Esophagus muscularis mucosa (tissue), 4 donors: ENCODE measurements at regions not wholly inside any gene's neighbourhood (a gene's known extent, or its start where the extent isn't known, plus 50 kb on each side); places are given as distances from the start of the nearest gene placed in this dataset.

Experiments used
- DNase-seq: peaks from one replicate; pipeline ENCODE4 v3.0.0-alpha.2; 2017; ENCODE audit errors: extremely low spot score
- H3K27ac ChIP-seq, 4 donors: fragments of 200-600 bp; sonication (generic); replicated peaks in 1 of 4; 1 replicate in 3 of 4; 2 replicates in 1 of 4; pipeline ENCODE4 v1.5.1; 2016 to 2019; ENCODE audit warnings: mild to moderate bottlenecking in 1 of 4
- H3K27me3 ChIP-seq, 4 donors: fragments of 200-600 bp; sonication (generic); one replicate each; pipeline versions ENCODE4 v1.5.1 to v1.6.0; 2016 to 2019
- H3K36me3 ChIP-seq, 4 donors: fragments of 200-600 bp; sonication (generic); one replicate each; pipeline ENCODE4 v1.5.1; 2016 to 2019
- H3K4me1 ChIP-seq, 4 donors: fragments of 200-600 bp; sonication (generic); one replicate each; pipeline ENCODE4 v1.5.1; 2016 to 2019
- H3K4me3 ChIP-seq, 4 donors: fragments of 200-600 bp; sonication (generic); 1 replicate in 2 of 4; 2 replicates in 2 of 4; pipeline ENCODE4 v1.5.1; 2016 to 2019; ENCODE audit warnings: mild to moderate bottlenecking in 4 of 4, moderate library complexity in 1 of 4
- H3K9me3 ChIP-seq, 4 donors: fragments of 200-600 bp; sonication (generic); 1 replicate in 3 of 4; 2 replicates in 1 of 4; pipeline ENCODE4 v1.5.1; 2016 to 2019
- CTCF ChIP-seq, 3 experiments: fragments of 200-600 bp in 2 of 3; fragments of 450-650 bp in 1 of 3; sonication (generic) in 2 of 3; IDR thresholded peaks; one replicate each; pipeline ENCODE4 v1.5.1; 2017 to 2019; ENCODE audit warnings: antibody characterized with exemption in 3 of 3, mild to moderate bottlenecking in 2 of 3, moderate library complexity in 1 of 3
- EP300 ChIP-seq: sonication (generic); formaldehyde crosslinking; IDR thresholded peaks from one replicate; pipeline ENCODE4 v1.6.1; 2017; ENCODE audit warnings: antibody characterized with exemption
- POLR2A ChIP-seq: fragments of 450-650 bp; IDR thresholded peaks from one replicate; pipeline ENCODE4 v1.6.1; 2017; ENCODE audit warnings: antibody characterized with exemption, moderate library complexity, mild to moderate bottlenecking, low read depth
- POLR2AphosphoS5 ChIP-seq, 2 donors: sonication (generic); formaldehyde crosslinking; IDR thresholded peaks; one replicate each; pipeline ENCODE4 v1.6.1; 2017; ENCODE audit warnings: antibody characterized with exemption in 2 of 2
- WGBS: methylation state at CpG from one replicate; pipeline ENCODE4 v1.1.5; 2018; 5-methylcytosine and 5-hydroxymethylcytosine counted together
- intact Hi-C: fragments of 100-400 bp; cut with DNase I; formaldehyde crosslinking; loops from one replicate; pipeline ENCODE4 v1.15.1; 2023

- Histone ChIP-seq H3K4me1 (no peaks in the 10 kb centered on the region), H3K4me3 (no peak overlapping the region), H3K9me3 (peaks cover 0 to 5% (median 0%) of the 10 kb centered on the region in 4 donors), H3K27ac (no peak overlapping the region), H3K27me3 (no peaks in the 10 kb centered on the region), H3K36me3 (no peaks in the 10 kb centered on the region)
- no peak for DNase-seq
- WGBS: 85% methylated on average over 6 of the region's 6 CpGs
- intact Hi-C loops: loop anchor here (5.0 kb wide), 1 partner anchor 270 kb away; no protein-coding TSS in a partner anchor
- TF ChIP-seq POLR2A (no peak), EP300 (no peak), POLR2AphosphoS5 (IDR thresholded peaks at IDR 0.05) (no peak), CTCF (IDR thresholded peaks at IDR 0.05) (no peak)
Measured at GRCh38 chr20:24827603-24828295, 121.3 kb upstream of the CST7 start.

- intact Hi-C loops: loop anchor here (5.0 kb wide), 1 partner anchor 272 kb away; no protein-coding TSS in a partner anchor
- Histone ChIP-seq H3K4me3 (no peak overlapping the region), H3K4me1 (no peaks in the 10 kb centered on the region), H3K27me3 (no peaks in the 10 kb centered on the region), H3K27ac (no peak overlapping the region), H3K36me3 (no peaks in the 10 kb centered on the region), H3K9me3 (peaks cover 0 to 5% (median 0%) of the 10 kb centered on the region in 4 donors)
- no peak for TF ChIP-seq CTCF (IDR thresholded peaks at IDR 0.05)
- TF ChIP-seq POLR2AphosphoS5 (IDR thresholded peaks at IDR 0.05): no peak
- no peak for TF ChIP-seq POLR2A
- no peak for TF ChIP-seq EP300
- DNase-seq: no peak
- WGBS: 87% methylated on average over 8 of the region's 8 CpGs
Measured at GRCh38 chr20:24828992-24829648, 119.9 kb upstream of the CST7 start.

- H3K27me3 ChIP-seq: no peaks in the 10 kb centered on the region
- H3K4me1 ChIP-seq: no peaks in the 10 kb centered on the region
- no peak for DNase-seq
- no peak overlapping the region for H3K27ac ChIP-seq
- H3K4me3 ChIP-seq: no peak overlapping the region
- intact Hi-C loops: loop anchor here (5.0 kb wide), 1 partner anchor 273 kb away; no protein-coding TSS in a partner anchor
- WGBS: 78% methylated on average over 5 of the region's 5 CpGs
- TF ChIP-seq EP300 (no peak), POLR2AphosphoS5 (IDR thresholded peaks at IDR 0.05) (no peak), POLR2A (no peak), CTCF (IDR thresholded peaks at IDR 0.05) (no peak)
- peaks cover 0 to 5% (median 0%) of the 10 kb centered on the region in 4 donors for H3K9me3 ChIP-seq
- no peaks in the 10 kb centered on the region for H3K36me3 ChIP-seq
Measured at GRCh38 chr20:24829649-24830370, 119.3 kb upstream of the CST7 start.

GRCh38 chr20:24830649-24831048 lies 118.4 kb upstream of the CST7 start:
- H3K27ac ChIP-seq: no peak overlapping the region
- intact Hi-C loops: no loop called here

More at GRCh38 chr20:24830649-24831048, 118.4 kb upstream of the CST7 start:
- no peak for DNase-seq
- peaks cover 0 to 1% (median 0%) of the 10 kb centered on the region in 4 donors for H3K27me3 ChIP-seq
- 97% methylated on average over 3 of the region's 3 CpGs for WGBS
- no peak overlapping the region for H3K4me3 ChIP-seq
- H3K36me3 ChIP-seq: no peaks in the 10 kb centered on the region
- H3K9me3 ChIP-seq: peaks cover 0 to 5% (median 0%) of the 10 kb centered on the region in 4 donors
- no peak for TF ChIP-seq POLR2A
- TF ChIP-seq POLR2AphosphoS5 (IDR thresholded peaks at IDR 0.05): no peak
- no peak for TF ChIP-seq CTCF (IDR thresholded peaks at IDR 0.05)
- TF ChIP-seq EP300: no peak
- no peaks in the 10 kb centered on the region for H3K4me1 ChIP-seq
